HFF-Myc (cell line): ENCODE measurements at regions not wholly inside any gene's neighbourhood (a gene's known extent, or its start where the extent isn't known, plus 50 kb on each side); places are given as distances from the start of the nearest gene placed in this dataset.
"Not testable (repeated sequence)": the region's sequence is repeated elsewhere in the genome, so short reads cannot be mapped to it uniquely, and the experiment has no call there.

Experiments used
- DNase-seq: peaks from one replicate; pipeline ENCODE4 v3.0.0-alpha.2; 2011; ENCODE audit warnings: low read depth; ENCODE audit errors: extremely low read depth
- H3K4me3 ChIP-seq: replicated peaks from 2 replicates; pipeline ENCODE4 v1.5.1; 2011; ENCODE audit warnings: low read depth, mild to moderate bottlenecking, control low read depth, low read length
- CTCF ChIP-seq: IDR thresholded peaks from 2 replicates; pipeline ENCODE4 v1.5.1; 2012; ENCODE audit warnings: mild to moderate bottlenecking, low read depth, low read length, control low read depth; ENCODE audit errors: missing control alignments

- TF ChIP-seq CTCF, result no peak
- no peak overlapping the region for H3K4me3 ChIP-seq
- no peak for DNase-seq
These were observed 2425.1 kb upstream of the PCDH20 start for GRCh38 chr13:63840551-63841421.

- no peak for DNase-seq
- TF ChIP-seq CTCF, result no peak
- no peak overlapping the region for H3K4me3 ChIP-seq
These were observed 2422.9 kb upstream of the PCDH20 start for GRCh38 chr13:63838366-63839110.

- DNase-seq, H3K4me3 ChIP-seq: not testable (repeated sequence)
These were observed 2422.1 kb upstream of the PCDH20 start for GRCh38 chr13:63837701-63838100.

- not testable (repeated sequence) for H3K4me3 ChIP-seq, DNase-seq
These were observed 2414.0 kb upstream of the PCDH20 start for GRCh38 chr13:63829609-63830008.

GRCh38 chr13:63821785-63822184 is 2406.1 kb upstream of the PCDH20 start:
- H3K4me3 ChIP-seq, DNase-seq: not testable (repeated sequence)

- not testable (repeated sequence) for DNase-seq, H3K4me3 ChIP-seq
These were observed 2395.9 kb upstream of the PCDH20 start for GRCh38 chr13:63811428-63812004.

- not testable (repeated sequence) for DNase-seq, H3K4me3 ChIP-seq
These were observed 2375.5 kb upstream of the PCDH20 start for GRCh38 chr13:63791134-63791533.

- no peak for TF ChIP-seq CTCF
- no peak for DNase-seq
- H3K4me3 ChIP-seq, result no peak overlapping the region
These were observed 2358.5 kb upstream of the PCDH20 start for GRCh38 chr13:63774133-63774532.

GRCh38 chr13:63773476-63773875 is 2357.8 kb upstream of the PCDH20 start:
- no peak for DNase-seq
- H3K4me3 ChIP-seq, result no peak overlapping the region
- no peak for TF ChIP-seq CTCF

GRCh38 chr13:63757683-63758082 is 2342.0 kb upstream of the PCDH20 start:
- H3K4me3 ChIP-seq, DNase-seq: not testable (repeated sequence)

- not testable (repeated sequence) for DNase-seq, H3K4me3 ChIP-seq
These were observed 2334.2 kb upstream of the PCDH20 start for GRCh38 chr13:63749857-63750256.

GRCh38 chr13:63741814-63742101 is 2326.1 kb upstream of the PCDH20 start:
- not testable (repeated sequence) for H3K4me3 ChIP-seq, DNase-seq
